ENCODE measurements at regions not wholly inside any gene's neighbourhood (a gene's known extent, or its start where the extent isn't known, plus 50 kb on each side); places are given as distances from the start of the nearest gene placed in this dataset.
A peak's percentile ranks its signal among the peaks of the same experiment; 100 is the strongest.

DNA sequence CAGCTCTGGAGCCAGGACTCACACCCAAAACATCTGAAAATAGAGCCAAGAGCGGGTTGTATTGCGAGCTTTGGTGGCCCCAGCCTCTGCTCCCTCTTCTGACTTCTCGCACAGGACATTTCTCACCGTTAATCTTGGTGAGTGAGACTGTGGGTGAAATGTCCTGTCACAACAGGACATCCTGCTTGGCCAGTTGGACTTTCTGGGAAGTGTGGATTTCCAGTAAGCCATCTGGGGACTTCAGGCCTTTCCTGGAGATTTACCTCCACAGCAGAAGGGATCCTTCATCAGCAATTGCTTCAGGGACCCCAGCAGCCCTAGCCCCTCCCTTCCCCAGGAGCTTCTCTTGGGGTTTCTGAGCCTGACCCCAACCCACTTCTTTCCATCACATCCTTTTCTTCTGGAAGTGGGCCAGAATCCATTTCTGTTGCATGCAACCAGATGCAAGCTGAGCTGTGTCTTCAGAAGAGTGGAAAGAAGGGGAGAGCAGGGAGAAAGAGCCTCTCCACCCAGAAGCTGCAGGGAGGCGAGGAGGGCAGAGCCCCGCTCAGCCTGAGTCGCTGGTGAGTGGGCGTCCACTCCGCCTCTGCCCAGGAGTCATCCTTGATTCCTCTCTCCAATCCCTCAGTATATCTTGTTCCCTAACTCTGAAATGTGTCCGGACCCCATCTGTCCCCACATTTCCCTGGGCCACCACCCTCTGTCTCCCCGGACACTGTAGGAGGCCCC, 50.3 kb upstream of the GADD45G start:
- peak in 1 of 2 donors; percentile 19 for DNase-seq

DNA sequence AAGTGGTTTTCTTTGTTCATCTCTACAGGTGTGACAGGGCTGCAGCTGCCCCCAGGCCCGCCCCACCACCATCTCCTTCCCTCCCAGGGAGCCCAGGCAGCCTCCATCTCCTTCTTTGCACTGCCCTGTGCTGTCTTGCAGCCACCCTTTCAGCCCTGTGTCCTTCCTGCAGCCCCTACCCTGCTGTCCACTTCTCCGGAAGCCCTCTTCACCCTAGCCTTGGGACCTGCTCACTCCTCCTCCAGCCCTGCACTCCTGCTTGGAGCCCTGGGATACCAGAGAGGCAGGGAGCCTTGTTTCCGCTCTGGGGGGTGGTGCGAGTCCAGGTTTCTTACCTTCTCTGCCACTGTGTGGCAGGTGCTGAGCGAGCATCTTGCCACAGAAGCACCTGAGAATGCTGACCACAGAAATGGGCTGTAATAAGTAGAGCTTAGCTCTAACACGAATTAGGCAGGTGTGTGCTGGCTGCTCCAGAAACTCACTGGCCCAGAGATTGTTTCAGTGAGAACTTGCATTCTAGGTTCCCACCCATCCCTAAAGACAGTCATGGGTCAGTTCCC, 51.3 kb upstream of the GADD45G start:
- DNase-seq, result no peak

DNA sequence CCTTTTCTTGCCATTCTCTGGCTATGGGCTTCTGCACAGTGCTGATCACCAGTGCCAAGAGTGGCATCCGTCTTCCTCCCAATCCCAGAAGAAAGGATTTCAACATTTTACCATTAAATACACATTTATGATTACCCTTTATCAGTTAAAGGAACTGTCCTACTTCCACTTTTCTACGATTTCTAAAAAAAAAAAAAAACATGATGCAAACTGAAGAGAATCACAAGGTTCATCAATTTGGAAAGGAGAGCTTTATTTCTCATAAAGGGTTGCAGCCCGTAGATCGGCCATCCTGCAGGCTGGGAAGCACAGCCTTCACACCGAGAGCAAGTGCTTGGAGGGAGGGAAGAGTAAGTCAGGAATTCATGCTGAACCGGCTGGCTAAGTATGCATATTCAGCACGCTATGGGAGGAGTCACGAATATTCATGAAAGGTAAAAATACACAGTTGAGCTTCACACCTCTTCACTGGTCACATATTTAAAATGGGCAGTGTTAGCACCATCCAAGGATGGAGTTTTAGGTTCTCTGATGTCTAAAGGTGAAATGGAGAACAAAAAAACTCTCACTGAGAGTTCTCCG, 52.5 kb upstream of the SEMA4D start:
- DNase-seq, result peak; percentile 41 to 73

DNA sequence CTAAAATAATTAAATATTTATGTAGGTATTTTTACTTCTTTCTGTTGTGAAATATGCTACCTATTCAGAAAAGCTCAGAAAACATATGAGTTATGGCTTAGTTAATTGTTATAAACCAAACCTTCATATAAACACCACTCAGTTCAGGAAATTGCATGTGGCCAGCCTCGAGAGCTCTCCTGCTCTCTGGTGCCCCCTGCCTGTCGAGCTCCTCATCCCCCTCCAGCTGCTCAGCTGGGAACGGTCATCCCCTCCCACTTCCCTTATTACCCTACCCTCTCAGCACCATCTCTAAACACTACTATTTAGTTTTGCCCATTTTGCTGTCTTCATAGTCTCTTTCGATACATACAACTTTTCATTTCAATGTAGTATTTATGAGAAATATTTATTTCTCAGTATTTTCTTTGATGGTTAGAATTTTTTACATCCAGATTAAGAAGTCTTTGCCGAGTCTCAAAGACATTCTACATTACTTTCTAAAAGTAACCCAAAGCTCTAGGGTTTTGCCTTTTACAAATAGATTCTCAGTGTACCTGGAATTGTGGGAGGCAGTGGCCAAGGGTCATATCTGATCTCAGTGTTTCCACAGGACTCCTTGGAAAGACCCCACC, 51.2 kb upstream of the SEMA4D start:
- DNase-seq, result peak; percentile 85

DNA sequence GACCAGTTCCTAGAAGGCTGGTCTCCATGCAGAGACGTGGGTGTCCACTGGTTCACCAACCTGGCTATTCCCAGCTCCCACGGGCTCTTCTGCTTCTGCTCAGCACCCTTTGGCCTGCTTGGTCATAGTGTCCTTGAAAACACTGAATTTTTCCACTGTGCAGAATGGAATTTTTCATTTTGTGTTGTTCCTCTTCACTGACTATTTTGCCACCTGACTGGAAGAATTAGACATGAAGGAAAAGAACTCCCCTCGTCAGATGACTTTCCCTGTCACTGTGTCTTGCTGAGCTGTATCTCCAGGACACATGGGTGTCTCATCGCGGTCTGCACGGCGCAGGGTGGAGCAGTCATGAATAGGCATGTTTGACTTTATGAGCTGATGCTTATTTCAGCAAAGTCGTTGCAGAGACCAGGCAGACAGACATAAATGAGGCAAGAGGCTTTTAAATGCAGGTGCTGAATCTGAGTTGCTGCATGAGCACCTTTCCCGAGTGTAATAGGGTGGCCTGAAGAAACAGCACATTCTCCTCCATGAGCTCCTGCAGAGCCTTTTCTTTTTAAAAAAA, 50.2 kb upstream of the SEMA4D start:
- DNase-seq, result no peak

Data from inflammatory macrophage (primary cell).